C4-2B (cell line): ENCODE measurements at regions not wholly inside any gene's neighbourhood (a gene's known extent, or its start where the extent isn't known, plus 50 kb on each side); places are given as distances from the start of the nearest gene placed in this dataset.

Source experiments
- ZFX ChIP-seq: fragments of 450-650 bp; IDR thresholded peaks from 2 replicates; pipeline ENCODE4 v1.6.1; 2017
- TF ChIP-seq, protein P1 (sequence below): fragments of 450-650 bp; conservative IDR thresholded peaks from 2 replicates; pipeline ENCODE4 v1.5.1; 2017; ENCODE audit warnings: mild to moderate bottlenecking

GRCh38 chr14:95381726-95382125 lies 62.0 kb upstream of the CLMN start:
- TF ChIP-seq, protein P1, sequence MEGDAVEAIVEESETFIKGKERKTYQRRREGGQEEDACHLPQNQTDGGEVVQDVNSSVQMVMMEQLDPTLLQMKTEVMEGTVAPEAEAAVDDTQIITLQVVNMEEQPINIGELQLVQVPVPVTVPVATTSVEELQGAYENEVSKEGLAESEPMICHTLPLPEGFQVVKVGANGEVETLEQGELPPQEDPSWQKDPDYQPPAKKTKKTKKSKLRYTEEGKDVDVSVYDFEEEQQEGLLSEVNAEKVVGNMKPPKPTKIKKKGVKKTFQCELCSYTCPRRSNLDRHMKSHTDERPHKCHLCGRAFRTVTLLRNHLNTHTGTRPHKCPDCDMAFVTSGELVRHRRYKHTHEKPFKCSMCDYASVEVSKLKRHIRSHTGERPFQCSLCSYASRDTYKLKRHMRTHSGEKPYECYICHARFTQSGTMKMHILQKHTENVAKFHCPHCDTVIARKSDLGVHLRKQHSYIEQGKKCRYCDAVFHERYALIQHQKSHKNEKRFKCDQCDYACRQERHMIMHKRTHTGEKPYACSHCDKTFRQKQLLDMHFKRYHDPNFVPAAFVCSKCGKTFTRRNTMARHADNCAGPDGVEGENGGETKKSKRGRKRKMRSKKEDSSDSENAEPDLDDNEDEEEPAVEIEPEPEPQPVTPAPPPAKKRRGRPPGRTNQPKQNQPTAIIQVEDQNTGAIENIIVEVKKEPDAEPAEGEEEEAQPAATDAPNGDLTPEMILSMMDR = no peak
- TF ChIP-seq ZFX = no peak
